ENCODE measurements at regions not wholly inside any gene's neighbourhood (a gene's known extent, or its start where the extent isn't known, plus 50 kb on each side); places are given as distances from the start of the nearest gene placed in this dataset.

DNA sequence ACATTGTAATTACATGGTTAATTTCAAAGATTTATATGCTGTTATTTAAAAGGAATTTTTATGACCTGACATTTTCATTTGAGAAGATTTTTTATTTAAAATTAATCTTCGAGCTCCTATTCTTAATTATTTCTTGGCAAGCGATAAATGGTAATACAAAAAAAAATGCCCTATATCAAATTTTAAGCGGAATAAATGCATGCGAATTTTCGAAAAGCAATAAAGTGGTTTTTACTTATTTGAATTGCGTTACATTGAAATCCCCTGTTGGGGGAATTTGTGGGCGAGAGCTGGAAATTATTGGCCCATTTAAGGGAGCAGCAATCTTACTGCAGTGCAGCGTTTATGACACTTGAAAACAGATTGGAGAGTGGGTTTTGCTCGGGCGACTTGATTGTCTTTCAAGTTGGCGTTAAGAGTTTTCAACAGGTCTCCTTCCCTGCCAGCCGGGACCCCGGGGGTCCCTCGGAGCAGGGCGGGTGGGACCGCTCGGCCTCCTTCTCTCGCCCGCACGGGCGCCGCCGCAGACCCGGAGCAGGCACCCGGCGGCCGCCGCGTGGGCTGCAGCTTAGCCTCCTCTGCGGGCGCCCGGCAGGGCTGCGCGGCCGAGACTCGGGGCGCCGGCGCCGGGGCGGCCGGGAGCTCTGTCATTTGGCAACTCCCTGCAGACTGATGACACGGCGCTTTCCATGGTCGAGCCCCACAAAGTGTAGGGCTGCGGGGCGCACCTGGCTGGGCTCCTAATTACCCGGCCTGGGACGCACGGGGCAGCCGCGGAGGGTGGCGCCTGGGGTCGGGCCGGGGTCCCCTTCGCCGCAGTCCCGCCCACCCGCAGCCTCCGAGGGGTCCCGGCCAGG, 255.1 kb upstream of the SOX21 start:
- H3K79me2 ChIP-seq (replicated peaks; ENCODE audit: insufficient read depth, low read length) = no peaks in the 10 kb centered on the region
- no peaks in the 10 kb centered on the region for H4K20me1 ChIP-seq (ENCODE audit: insufficient read depth)
- H3K4me3 ChIP-seq (ENCODE audit: low read length) = peak overlapping the region; percentile 65
- peak overlapping the region; percentile 63 for H3K4me2 ChIP-seq (ENCODE audit: low read length)
- H3F3A ChIP-seq (ENCODE audit: insufficient read depth, low read length, poor library complexity, severe bottlenecking) = no peaks in the 10 kb centered on the region
- H3K9me2 ChIP-seq (ENCODE audit: insufficient read depth, low read length) = no peaks in the 10 kb centered on the region
- no peaks in the 10 kb centered on the region for H3K36me3 ChIP-seq (ENCODE audit: insufficient read depth, low read length)
- H3K27me3 ChIP-seq (ENCODE audit: insufficient read depth, low read depth, low read length) = peaks cover 32% of the 10 kb centered on the region
- H2AFZ ChIP-seq (ENCODE audit: low read depth, low read length) = no peak overlapping the region
- peak overlapping the region; percentile 6 for H3K9ac ChIP-seq (ENCODE audit: low read length)
- no peak overlapping the region for H3K27ac ChIP-seq (ENCODE audit: low read length)
- no peaks in the 10 kb centered on the region for H3K9me3 ChIP-seq (ENCODE audit: low read length)
- TF ChIP-seq RAD21 (conservative IDR thresholded peaks at IDR 0.05) (peak; percentile 8), POLR2AphosphoS5 (IDR thresholded peaks at IDR 0.05) (peak; percentile 8), MXI1 (conservative IDR thresholded peaks at IDR 0.05; ENCODE audit: poor library complexity, severe bottlenecking) (no peak)

DNA sequence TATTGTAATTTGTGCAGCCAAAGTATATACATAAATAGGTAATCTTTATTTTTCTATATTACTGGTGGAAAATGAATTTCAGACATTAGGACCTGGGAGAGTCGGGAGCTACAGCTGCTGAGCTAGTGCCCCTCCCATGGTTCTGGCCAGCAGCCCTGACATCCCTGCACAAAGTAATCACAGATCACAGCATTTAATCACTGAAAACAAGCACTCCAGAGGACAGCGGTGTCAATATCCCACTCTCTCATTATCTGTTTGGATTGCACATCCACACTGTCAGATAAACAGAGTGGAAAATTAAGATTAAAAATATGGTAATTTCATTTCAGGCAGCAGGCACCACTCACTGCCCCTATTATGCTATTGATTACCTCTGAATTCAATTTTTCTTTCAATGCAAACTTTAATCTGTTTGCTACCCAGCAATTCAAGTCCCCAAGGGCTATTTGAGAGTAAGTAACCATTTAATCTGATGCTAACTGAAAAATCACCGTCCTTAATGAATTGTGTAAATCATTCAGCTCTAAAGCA, 254.1 kb upstream of the SOX21 start:
- peaks cover 32% of the 10 kb centered on the region for H3K27me3 ChIP-seq (ENCODE audit: insufficient read depth, low read depth, low read length)
- no peaks in the 10 kb centered on the region for H3K79me2 ChIP-seq (replicated peaks; ENCODE audit: insufficient read depth, low read length)
- no peak overlapping the region for H3K4me2 ChIP-seq (ENCODE audit: low read length)
- no peak for TF ChIP-seq EZH2 (IDR thresholded peaks at IDR 0.05; ENCODE audit: borderline replicate concordance, insufficient read depth, low read length, poor library complexity, severe bottlenecking)
- TF ChIP-seq CTCF (IDR thresholded peaks at IDR 0.05; ENCODE audit: poor library complexity, severe bottlenecking) = no peak
- no peak overlapping the region for H2AFZ ChIP-seq (ENCODE audit: low read depth, low read length)
- H3K9me3 ChIP-seq (ENCODE audit: low read length) = no peaks in the 10 kb centered on the region
- no peaks in the 10 kb centered on the region for H3F3A ChIP-seq (ENCODE audit: insufficient read depth, low read length, poor library complexity, severe bottlenecking)
- no peaks in the 10 kb centered on the region for H3K36me3 ChIP-seq (ENCODE audit: insufficient read depth, low read length)
- H3K9ac ChIP-seq (ENCODE audit: low read length) = no peak overlapping the region
- no peaks in the 10 kb centered on the region for H3K9me2 ChIP-seq (ENCODE audit: insufficient read depth, low read length)
- H3K27ac ChIP-seq (ENCODE audit: low read length) = no peak overlapping the region
- H3K4me3 ChIP-seq (ENCODE audit: low read length) = no peak overlapping the region
- no peaks in the 10 kb centered on the region for H4K20me1 ChIP-seq (ENCODE audit: insufficient read depth)

- TF ChIP-seq EZH2 (IDR thresholded peaks at IDR 0.05; ENCODE audit: borderline replicate concordance, insufficient read depth, low read length, poor library complexity, severe bottlenecking) = no peak
- Histone ChIP-seq H3K36me3 (ENCODE audit: insufficient read depth, low read length) (no peaks in the 10 kb centered on the region), H3K9me3 (ENCODE audit: low read length) (no peaks in the 10 kb centered on the region), H3K79me2 (replicated peaks; ENCODE audit: insufficient read depth, low read length) (no peaks in the 10 kb centered on the region), H3K4me3 (ENCODE audit: low read length) (no peak overlapping the region), H3K9me2 (ENCODE audit: insufficient read depth, low read length) (no peaks in the 10 kb centered on the region), H4K20me1 (ENCODE audit: insufficient read depth) (no peaks in the 10 kb centered on the region), H3K9ac (ENCODE audit: low read length) (no peak overlapping the region), H3F3A (ENCODE audit: insufficient read depth, low read length, poor library complexity, severe bottlenecking) (no peaks in the 10 kb centered on the region), H2AFZ (ENCODE audit: low read depth, low read length) (no peak overlapping the region), H3K27me3 (ENCODE audit: insufficient read depth, low read depth, low read length) (no peaks in the 10 kb centered on the region), H3K4me2 (ENCODE audit: low read length) (no peak overlapping the region), H3K27ac (ENCODE audit: low read length) (no peak overlapping the region)
Observed at GRCh38 chr13:94959626-94960025, 247.3 kb upstream of the SOX21 start.
